ENCODE measurements at regions not wholly inside any gene's neighbourhood (a gene's known extent, or its start where the extent isn't known, plus 50 kb on each side); places are given as distances from the start of the nearest gene placed in this dataset.

DNA sequence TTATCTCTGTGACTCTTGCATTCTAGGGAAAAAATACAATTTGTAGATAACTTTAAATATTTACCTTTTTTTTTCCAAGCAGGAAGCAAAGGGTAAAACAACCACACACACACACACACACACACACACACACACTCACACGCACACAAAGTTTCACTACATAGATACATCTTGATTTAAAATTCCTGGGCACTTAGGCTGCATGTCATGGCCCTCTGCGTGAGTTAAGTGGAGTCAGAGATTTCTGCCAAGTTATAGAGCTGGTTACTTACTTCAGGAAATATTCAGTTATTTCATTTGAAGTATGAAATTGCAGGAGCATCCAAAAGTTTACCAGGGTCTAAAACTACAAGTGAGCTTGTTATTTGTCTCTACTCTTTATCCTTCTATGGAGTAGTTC is 612.0 kb downstream of the IRS1 start:
- Histone ChIP-seq H3K4me1 (replicated peaks in 1 of 2) (peaks cover 4 to 6% of the 10 kb centered on the region in 2 donors), H3K4me3 (no peak overlapping the region), H3K27me3 (no peaks in the 10 kb centered on the region), H3K27ac (no peak overlapping the region), H3K36me3 (replicated peaks in 1 of 2) (no peaks in the 10 kb centered on the region), H3K9me3 (replicated peaks in 1 of 3) (no peaks in the 10 kb centered on the region)
- 31 to 49% (median 42%) methylated on average over 2 of the region's 2 CpGs for WGBS, 4 donors
- TF ChIP-seq, protein P1, sequence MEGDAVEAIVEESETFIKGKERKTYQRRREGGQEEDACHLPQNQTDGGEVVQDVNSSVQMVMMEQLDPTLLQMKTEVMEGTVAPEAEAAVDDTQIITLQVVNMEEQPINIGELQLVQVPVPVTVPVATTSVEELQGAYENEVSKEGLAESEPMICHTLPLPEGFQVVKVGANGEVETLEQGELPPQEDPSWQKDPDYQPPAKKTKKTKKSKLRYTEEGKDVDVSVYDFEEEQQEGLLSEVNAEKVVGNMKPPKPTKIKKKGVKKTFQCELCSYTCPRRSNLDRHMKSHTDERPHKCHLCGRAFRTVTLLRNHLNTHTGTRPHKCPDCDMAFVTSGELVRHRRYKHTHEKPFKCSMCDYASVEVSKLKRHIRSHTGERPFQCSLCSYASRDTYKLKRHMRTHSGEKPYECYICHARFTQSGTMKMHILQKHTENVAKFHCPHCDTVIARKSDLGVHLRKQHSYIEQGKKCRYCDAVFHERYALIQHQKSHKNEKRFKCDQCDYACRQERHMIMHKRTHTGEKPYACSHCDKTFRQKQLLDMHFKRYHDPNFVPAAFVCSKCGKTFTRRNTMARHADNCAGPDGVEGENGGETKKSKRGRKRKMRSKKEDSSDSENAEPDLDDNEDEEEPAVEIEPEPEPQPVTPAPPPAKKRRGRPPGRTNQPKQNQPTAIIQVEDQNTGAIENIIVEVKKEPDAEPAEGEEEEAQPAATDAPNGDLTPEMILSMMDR (IDR thresholded peaks at IDR 0.05) = no peak
- no peak for TF ChIP-seq POLR2A (IDR thresholded peaks at IDR 0.05)
- DNase-seq = no peak
- intact Hi-C loops (cut with DNase I) = no loop called here

DNA sequence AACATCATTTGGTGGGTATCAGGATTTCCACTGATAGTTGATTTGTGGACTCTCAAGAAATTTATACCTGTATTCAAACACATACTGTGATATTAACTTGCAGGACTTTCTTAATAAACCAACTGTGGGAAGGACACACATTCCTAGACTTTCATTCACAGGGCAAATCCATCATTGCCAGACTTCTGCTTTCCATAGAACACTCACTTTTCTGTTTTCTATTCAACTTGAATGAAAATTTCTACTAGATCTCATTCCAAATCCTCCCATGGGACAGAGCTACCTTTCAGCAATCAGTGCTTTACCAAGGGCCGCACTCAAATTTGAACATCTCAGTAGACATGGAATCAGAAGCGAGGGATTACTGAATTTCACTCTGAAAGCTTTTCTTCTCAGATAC is 612.5 kb downstream of the IRS1 start:
- WGBS, 4 donors = 68 to 83% (median 73%) methylated on average over 2 of the region's 2 CpGs
- H3K27ac ChIP-seq = no peak overlapping the region

DNA sequence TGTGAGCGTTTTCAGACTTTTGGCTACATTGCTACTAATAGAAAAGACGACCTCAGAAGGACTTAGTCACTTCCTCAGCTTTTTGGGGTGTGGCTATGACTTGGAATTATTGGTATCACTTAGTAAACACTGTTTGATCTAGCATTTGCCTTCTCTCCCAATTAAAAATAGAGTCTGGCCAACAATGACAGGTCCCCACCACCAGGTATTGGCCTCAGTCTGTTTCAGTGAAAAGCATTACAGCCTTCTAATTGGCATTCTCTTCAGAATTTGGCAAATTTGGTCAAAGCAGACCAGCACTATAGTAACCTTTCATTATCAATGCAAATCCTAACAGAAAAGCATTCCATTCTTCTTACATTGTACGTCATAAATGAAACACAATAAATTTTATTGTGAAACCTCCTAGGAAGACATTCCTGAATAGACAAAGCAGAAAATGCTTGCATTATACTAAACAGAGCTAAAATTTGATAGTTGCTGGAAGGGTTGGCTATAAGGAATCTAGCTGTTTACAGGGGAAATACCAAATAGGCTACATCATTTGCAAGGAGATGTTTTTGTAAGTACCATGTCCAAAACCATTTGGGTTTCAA is 613.9 kb downstream of the IRS1 start:
- intact Hi-C loops (cut with DNase I) = no loop called here
- WGBS, 4 donors = 7 to 21% (median 16%) methylated on average over 3 of the region's 3 CpGs
- no peak for DNase-seq

More for the DNA sequence above, 612.5 kb downstream of the IRS1 start:
- DNase-seq = no peak
- no peaks in the 10 kb centered on the region for H3K9me3 ChIP-seq (replicated peaks in 1 of 3)
- H3K36me3 ChIP-seq (replicated peaks in 1 of 2) = no peaks in the 10 kb centered on the region
- no peak for TF ChIP-seq POLR2A (IDR thresholded peaks at IDR 0.05)
- TF ChIP-seq, protein P1 (IDR thresholded peaks at IDR 0.05) = no peak
- intact Hi-C loops (cut with DNase I) = no loop called here
- H3K4me1 ChIP-seq (replicated peaks in 1 of 2) = peaks cover 4 to 6% of the 10 kb centered on the region in 2 donors
- H3K27me3 ChIP-seq = no peaks in the 10 kb centered on the region
- H3K4me3 ChIP-seq = no peak overlapping the region

DNA sequence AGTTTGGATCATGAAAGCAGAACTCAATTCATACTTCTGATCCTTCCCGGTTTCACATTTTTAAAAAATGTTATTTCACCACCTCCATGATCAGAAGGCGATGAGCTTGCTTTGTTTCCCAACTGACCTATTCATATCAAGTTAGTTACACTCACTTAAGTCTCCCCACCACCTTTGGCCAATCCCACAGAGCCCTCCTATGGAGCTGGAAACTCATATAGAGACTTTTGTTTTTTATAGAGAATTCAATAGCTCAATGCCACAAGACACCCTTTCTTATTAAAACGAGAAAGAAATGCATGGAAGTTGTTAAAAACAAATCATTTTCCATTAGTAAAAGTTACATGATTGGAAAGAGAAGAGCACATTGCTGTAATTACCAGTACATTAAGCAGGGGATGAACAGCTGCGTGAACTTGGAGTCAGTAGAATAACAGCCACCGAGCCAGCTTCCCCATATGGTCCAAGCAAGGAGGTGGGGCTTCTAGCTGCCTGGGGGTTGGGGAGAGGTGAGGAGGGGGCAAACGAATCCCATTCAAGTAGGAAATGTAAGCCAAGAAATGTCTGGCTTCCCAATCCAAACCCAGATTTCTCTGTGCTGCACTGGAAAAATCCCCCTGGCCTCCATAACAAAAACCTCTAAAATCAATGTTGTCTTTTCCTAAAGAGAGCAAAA is 614.5 kb downstream of the IRS1 start:
- no peak for DNase-seq
- no peak for TF ChIP-seq POLR2A (IDR thresholded peaks at IDR 0.05)
- TF ChIP-seq, protein P1 (IDR thresholded peaks at IDR 0.05) = no peak
- no peaks in the 10 kb centered on the region for H3K9me3 ChIP-seq (replicated peaks in 1 of 3)
- H3K4me1 ChIP-seq (replicated peaks in 1 of 2) = peaks cover 4 to 6% of the 10 kb centered on the region in 2 donors
- WGBS, 4 donors = 60 to 75% (median 63%) methylated on average over 6 of the region's 6 CpGs
- intact Hi-C loops (cut with DNase I) = no loop called here
- no peak overlapping the region for H3K27ac ChIP-seq
- H3K36me3 ChIP-seq (replicated peaks in 1 of 2) = no peaks in the 10 kb centered on the region
- H3K27me3 ChIP-seq = no peaks in the 10 kb centered on the region
- H3K4me3 ChIP-seq = no peak overlapping the region

More for the DNA sequence above, 613.9 kb downstream of the IRS1 start:
- Histone ChIP-seq H3K27me3 (no peaks in the 10 kb centered on the region), H3K4me3 (no peak overlapping the region), H3K4me1 (replicated peaks in 1 of 2) (peaks cover 4 to 6% of the 10 kb centered on the region in 2 donors), H3K9me3 (replicated peaks in 1 of 3) (no peaks in the 10 kb centered on the region), H3K27ac (no peak overlapping the region), H3K36me3 (replicated peaks in 1 of 2) (no peaks in the 10 kb centered on the region)
- TF ChIP-seq POLR2A (IDR thresholded peaks at IDR 0.05) = no peak
- TF ChIP-seq, protein P1 (IDR thresholded peaks at IDR 0.05) = no peak
